H9 (cell line): ENCODE measurements at regions not wholly inside any gene's neighbourhood (a gene's known extent, or its start where the extent isn't known, plus 50 kb on each side); places are given as distances from the start of the nearest gene placed in this dataset.

Experiments used
- DNase-seq: peaks from one replicate; pipeline ENCODE4 v3.0.0-alpha.2; 2017
- H2AFZ ChIP-seq: one replicate; pipeline ENCODE4 v1.6.1; 2013; ENCODE audit warnings: mild to moderate bottlenecking, low read length, control low read depth, moderate library complexity
- H2AK5ac ChIP-seq: 2 replicates; pipeline ENCODE4 v1.6.1; 2013; ENCODE audit warnings: low read length, control low read depth, mixed read lengths; ENCODE audit not compliant: insufficient read length
- H2BK120ac ChIP-seq: one replicate; pipeline ENCODE4 v1.6.1; 2013; ENCODE audit warnings: low read depth, mild to moderate bottlenecking, low read length, control low read depth, inconsistent platforms; ENCODE audit not compliant: poor library complexity, severe bottlenecking
- H2BK12ac ChIP-seq: 2 replicates; pipeline ENCODE4 v1.6.1; 2013; ENCODE audit warnings: low read length, control low read depth, mixed read lengths, low read depth; ENCODE audit not compliant: insufficient read length
- H2BK15ac ChIP-seq: 2 replicates; pipeline ENCODE4 v1.6.1; 2013; ENCODE audit warnings: low read depth, low read length, control low read depth
- H2BK20ac ChIP-seq: one replicate; pipeline ENCODE4 v1.6.1; 2013; ENCODE audit warnings: low read depth, mild to moderate bottlenecking, low read length, control low read depth, inconsistent platforms; ENCODE audit not compliant: poor library complexity, severe bottlenecking
- H2BK5ac ChIP-seq: 2 replicates; pipeline ENCODE4 v1.6.1; 2013; ENCODE audit warnings: low read length, control low read depth, mixed read lengths; ENCODE audit not compliant: insufficient read length
- H3K14ac ChIP-seq: 2 replicates; pipeline ENCODE4 v1.6.1; 2013; ENCODE audit warnings: low read length, control low read depth; ENCODE audit not compliant: insufficient read depth
- H3K18ac ChIP-seq: 2 replicates; pipeline ENCODE4 v1.6.1; 2013; ENCODE audit warnings: low read depth, mild to moderate bottlenecking, mixed read lengths, low read length, control low read depth; ENCODE audit not compliant: insufficient read length
- H3K23ac ChIP-seq: 2 replicates; pipeline ENCODE4 v1.6.1; 2013; ENCODE audit warnings: low read length, control low read depth, mixed read lengths, low read depth; ENCODE audit not compliant: insufficient read length
- H3K23me2 ChIP-seq: 2 replicates; pipeline ENCODE4 v1.6.1; 2013; ENCODE audit warnings: low read depth, mild to moderate bottlenecking, mixed read lengths, low read length, control low read depth; ENCODE audit not compliant: insufficient read length, poor library complexity, severe bottlenecking
- H3K27ac ChIP-seq: 2 replicates; pipeline ENCODE4 v1.5.1; 2013; ENCODE audit warnings: low read length, control low read depth, mixed read lengths, low read depth; ENCODE audit not compliant: insufficient read length
- H3K27me3 ChIP-seq: 2 replicates; pipeline ENCODE4 v1.6.1; 2013; ENCODE audit warnings: low read length, control low read depth, inconsistent platforms; ENCODE audit not compliant: insufficient read depth
- H3K4ac ChIP-seq: 2 replicates; pipeline ENCODE4 v1.6.1; 2013; ENCODE audit warnings: low read depth, mild to moderate bottlenecking, control low read depth, inconsistent platforms, low read length, moderate library complexity
- H3K4me1 ChIP-seq: 2 replicates; pipeline ENCODE4 v1.6.1; 2013; ENCODE audit warnings: low read length, control low read depth, inconsistent platforms; ENCODE audit not compliant: insufficient read depth
- H3K4me2 ChIP-seq: 2 replicates; pipeline ENCODE4 v1.6.1; 2013; ENCODE audit warnings: low read length, control low read depth, mixed read lengths; ENCODE audit not compliant: insufficient read length, insufficient read depth
- H3K56ac ChIP-seq: 2 replicates; pipeline ENCODE4 v1.6.1; 2013; ENCODE audit warnings: low read depth, mild to moderate bottlenecking, mixed read lengths, low read length, control low read depth; ENCODE audit not compliant: insufficient read length
- H3K79me1 ChIP-seq: 2 replicates; pipeline ENCODE4 v1.6.1; 2013; ENCODE audit warnings: low read depth, mild to moderate bottlenecking, moderate library complexity, low read length, control low read depth, inconsistent platforms; ENCODE audit not compliant: insufficient read depth, poor library complexity, severe bottlenecking
- H3K79me2 ChIP-seq: 2 replicates; pipeline ENCODE4 v1.6.1; 2013; ENCODE audit warnings: low read length, control low read depth, inconsistent platforms; ENCODE audit not compliant: insufficient read depth
- H3K9ac ChIP-seq: 2 replicates; pipeline ENCODE4 v1.6.1; 2013; ENCODE audit warnings: low read length, control low read depth, mixed read lengths; ENCODE audit not compliant: insufficient read length; ENCODE audit errors: extremely low read depth
- H3K9me3 ChIP-seq: one replicate; pipeline ENCODE4 v1.6.1; 2013; ENCODE audit warnings: low read depth, low read length, inconsistent platforms; ENCODE audit not compliant: control insufficient read depth
- H3T11ph ChIP-seq: one replicate; pipeline ENCODE4 v1.6.1; 2013; ENCODE audit warnings: mild to moderate bottlenecking, low read length, control low read depth, inconsistent platforms
- H4K20me1 ChIP-seq: one replicate; pipeline ENCODE4 v1.6.1; 2013; ENCODE audit not compliant: control insufficient read depth, insufficient read length, insufficient read depth
- H4K5ac ChIP-seq: 2 replicates; pipeline ENCODE4 v1.6.1; 2013; ENCODE audit warnings: low read depth, mild to moderate bottlenecking, mixed read lengths, low read length, control low read depth; ENCODE audit not compliant: insufficient read length
- H4K8ac ChIP-seq: replicated peaks from 2 replicates; pipeline ENCODE4 v1.6.1; 2013; ENCODE audit warnings: low read length, control low read depth, mixed read lengths, low read depth; ENCODE audit not compliant: insufficient read length
- H4K91ac ChIP-seq: 2 replicates; pipeline ENCODE4 v1.6.1; 2013; ENCODE audit warnings: low read depth, mild to moderate bottlenecking, moderate library complexity, mixed read lengths, low read length, control low read depth; ENCODE audit not compliant: insufficient read length
- H3K27ac Mint-ChIP-seq, 3 experiments: 2 replicates in 2 of 3; 3 replicates in 1 of 3; pipeline ENCODE4 v1.8.0; 2020 to 2021; ENCODE audit warnings: mixed read lengths in 3 of 3, mild to moderate bottlenecking in 1 of 3, moderate library complexity in 1 of 3
- H3K27me3 Mint-ChIP-seq: 2 replicates; pipeline ENCODE4 v1.8.0; 2021; ENCODE audit warnings: low read depth, mild to moderate bottlenecking, moderate library complexity, mixed read lengths
- H3K36me3 Mint-ChIP-seq, 3 experiments: 2 replicates in 2 of 3; 3 replicates in 1 of 3; pipeline ENCODE4 v1.8.0; 2020 to 2021; ENCODE audit warnings: low read depth in 3 of 3, mixed read lengths in 3 of 3; ENCODE audit not compliant: insufficient read depth in 1 of 3
- H3K4me1 Mint-ChIP-seq, 2 experiments: 2 replicates each; pipeline ENCODE4 v1.8.0; 2020; ENCODE audit warnings: mixed read lengths in 2 of 2
- H3K4me3 Mint-ChIP-seq, 2 experiments: 2 replicates in 1 of 2; 3 replicates in 1 of 2; pipeline ENCODE4 v1.8.0; 2020 to 2021; ENCODE audit warnings: mild to moderate bottlenecking in 2 of 2, mixed read lengths in 2 of 2, moderate library complexity in 1 of 2
- H3K9me3 Mint-ChIP-seq, 2 experiments: 2 replicates in 1 of 2; 3 replicates in 1 of 2; pipeline ENCODE4 v1.8.0; 2020; ENCODE audit warnings: mild to moderate bottlenecking in 2 of 2, mixed read lengths in 2 of 2, moderate library complexity in 1 of 2
- WGBS: extraction: QIAGEN DNeasy Blood & Tissue Kit; methylation state at CpG from one replicate; pipeline ENCODE4 v1.1.7; 2013; ENCODE audit warnings: missing lambda C conversion rate, low lambda C conversion rate, mixed read lengths; ENCODE audit not compliant: insufficient read length; ENCODE audit errors: extremely low coverage; 5-methylcytosine and 5-hydroxymethylcytosine counted together
- TF ChIP-seq, protein P1 (sequence below): fragments of 200-600 bp; sonication (generic); conservative IDR thresholded peaks from 3 replicates; pipeline ENCODE4 v1.8.0; 2021; ENCODE audit warnings: antibody characterized with exemption, mild to moderate bottlenecking

DNA sequence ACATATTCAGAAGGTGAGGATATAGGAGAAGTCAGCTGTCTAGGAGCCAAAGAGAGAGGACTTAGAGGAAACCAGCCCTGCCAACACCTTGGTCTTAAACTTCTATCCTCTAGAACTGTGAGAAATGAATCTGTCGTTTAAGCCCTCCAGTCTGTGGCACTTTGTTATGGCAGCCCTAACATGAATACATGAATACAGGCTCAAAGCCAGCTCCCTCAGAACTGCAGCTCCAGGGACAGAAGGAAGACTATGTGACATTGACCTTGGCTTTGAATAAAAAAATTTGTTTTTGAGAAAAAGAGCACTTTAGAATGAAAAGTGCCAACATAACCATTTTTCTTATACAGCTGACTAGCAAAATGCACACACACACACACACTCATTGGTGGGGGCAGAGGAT, 110.9 kb upstream of the ATP2B2 start:
- H4K20me1 ChIP-seq, result no peaks in the 10 kb centered on the region
- H3K79me1 ChIP-seq, result no peaks in the 10 kb centered on the region
- no peak overlapping the region for H2BK5ac ChIP-seq
- H3K56ac ChIP-seq, result no peak overlapping the region
- H3K23me2 ChIP-seq, result no peaks in the 10 kb centered on the region
- H3K14ac ChIP-seq, result no peak overlapping the region
- H3K4me1 Mint-ChIP-seq, result peaks cover 5% of the 10 kb centered on the region in 2 experiments
- no peak overlapping the region for H4K8ac ChIP-seq
- no peak overlapping the region for H2BK12ac ChIP-seq
- peaks cover 0 to 24% (median 19%) of the 10 kb centered on the region in 3 experiments; a peak in 6 of 7 replicates for H3K36me3 Mint-ChIP-seq
- no peaks in the 10 kb centered on the region; the same call in 1 of the 2 replicates for H3K27me3 ChIP-seq
- H3K4me3 Mint-ChIP-seq, result no peak overlapping the region
- no peak overlapping the region for H3K9ac ChIP-seq
- H3K27me3 Mint-ChIP-seq, result peaks cover 28% of the 10 kb centered on the region
- H2BK20ac ChIP-seq, result no peak overlapping the region
- H2AK5ac ChIP-seq, result no peak overlapping the region
- TF ChIP-seq, protein P1, sequence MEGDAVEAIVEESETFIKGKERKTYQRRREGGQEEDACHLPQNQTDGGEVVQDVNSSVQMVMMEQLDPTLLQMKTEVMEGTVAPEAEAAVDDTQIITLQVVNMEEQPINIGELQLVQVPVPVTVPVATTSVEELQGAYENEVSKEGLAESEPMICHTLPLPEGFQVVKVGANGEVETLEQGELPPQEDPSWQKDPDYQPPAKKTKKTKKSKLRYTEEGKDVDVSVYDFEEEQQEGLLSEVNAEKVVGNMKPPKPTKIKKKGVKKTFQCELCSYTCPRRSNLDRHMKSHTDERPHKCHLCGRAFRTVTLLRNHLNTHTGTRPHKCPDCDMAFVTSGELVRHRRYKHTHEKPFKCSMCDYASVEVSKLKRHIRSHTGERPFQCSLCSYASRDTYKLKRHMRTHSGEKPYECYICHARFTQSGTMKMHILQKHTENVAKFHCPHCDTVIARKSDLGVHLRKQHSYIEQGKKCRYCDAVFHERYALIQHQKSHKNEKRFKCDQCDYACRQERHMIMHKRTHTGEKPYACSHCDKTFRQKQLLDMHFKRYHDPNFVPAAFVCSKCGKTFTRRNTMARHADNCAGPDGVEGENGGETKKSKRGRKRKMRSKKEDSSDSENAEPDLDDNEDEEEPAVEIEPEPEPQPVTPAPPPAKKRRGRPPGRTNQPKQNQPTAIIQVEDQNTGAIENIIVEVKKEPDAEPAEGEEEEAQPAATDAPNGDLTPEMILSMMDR, result no peak
- no peak overlapping the region for H2BK120ac ChIP-seq
- no peak overlapping the region for H3K4ac ChIP-seq
- no peak overlapping the region for H4K91ac ChIP-seq
- WGBS, result no CpG with 5 or more reads among the region's 1 CpG
- H3K9me3 Mint-ChIP-seq, result peaks cover 31% of the 10 kb centered on the region in 2 experiments
- no peaks in the 10 kb centered on the region for H3K4me1 ChIP-seq
- no peaks in the 10 kb centered on the region for H3K79me2 ChIP-seq
- H3K18ac ChIP-seq, result no peak overlapping the region
- H3K4me2 ChIP-seq, result no peak overlapping the region
- H2BK15ac ChIP-seq, result no peak overlapping the region
- no peak overlapping the region for H3K27ac Mint-ChIP-seq
- no peak overlapping the region for H4K5ac ChIP-seq
- no peak overlapping the region for H3T11ph ChIP-seq
- H3K27ac ChIP-seq, result no peak overlapping the region
- no peak overlapping the region for H3K23ac ChIP-seq
- no peak for DNase-seq
- H2AFZ ChIP-seq, result no peak overlapping the region
- H3K9me3 ChIP-seq, result peaks cover 16% of the 10 kb centered on the region
